Caco-2 (cell line): ENCODE measurements at regions not wholly inside any gene's neighbourhood (a gene's known extent, or its start where the extent isn't known, plus 50 kb on each side); places are given as distances from the start of the nearest gene placed in this dataset.

Experiments
- BruUV-seq: library from RNA; stranded (reverse); fragments of 400-500 nt; replicated peaks from 2 replicates; lab custom pipeline; 2021; lab: Mats Ljungman, UMichigan
- CTCF ChIA-PET: fragments of 300-600 bp; sonication (Branson Sonifier 250); formaldehyde crosslinking; loops from one replicate; lab custom pipeline; 2022; ENCODE audit warnings: antibody characterized with exemption; lab: Charles Lee
- POLR2A ChIA-PET: fragments of 300-600 bp; sonication (Branson Sonifier 250); formaldehyde crosslinking; loops from one replicate; lab custom pipeline; 2022; ENCODE audit warnings: antibody characterized with exemption; lab: Charles Lee
- DNase-seq, 2 experiments: peaks; one replicate each; pipeline versions ENCODE4 v3.0.0 to v3.0.0-alpha.2; 2020 to 2022
- H3K27me3 ChIP-seq: replicated peaks from 2 replicates; pipeline ENCODE4 v1.6.0; 2011; ENCODE audit warnings: low read length; ENCODE audit not compliant: control insufficient read depth, insufficient read depth
- H3K36me3 ChIP-seq: 2 replicates; pipeline ENCODE4 v1.5.1; 2011; ENCODE audit warnings: low read length; ENCODE audit not compliant: control insufficient read depth, insufficient read depth
- H3K4me1 ChIP-seq: fragments of 250-450 bp; sonication (Bioruptor Pico); 2 replicates; pipeline ENCODE4 v1.5.1; 2020; ENCODE audit warnings: mild to moderate bottlenecking
- H3K4me3 ChIP-seq: 2 replicates; pipeline ENCODE4 v1.5.1; 2011; ENCODE audit warnings: low read depth, mild to moderate bottlenecking, control low read depth, low read length
- H3K9me3 ChIP-seq: fragments of 250-450 bp; sonication (Bioruptor Pico); 2 replicates; pipeline ENCODE4 v1.5.1; 2020; ENCODE audit warnings: mild to moderate bottlenecking, moderate library complexity
- H3K27ac Mint-ChIP-seq: one replicate; pipeline ENCODE4 v1.8.0; 2022; ENCODE audit warnings: mixed read lengths; ENCODE audit not compliant: unreplicated experiment
- H3K27me3 Mint-ChIP-seq: one replicate; pipeline ENCODE4 v1.8.0; 2022; ENCODE audit warnings: mixed read lengths; ENCODE audit not compliant: insufficient read depth, unreplicated experiment
- H3K36me3 Mint-ChIP-seq: one replicate; pipeline ENCODE4 v1.8.0; 2022; ENCODE audit warnings: mild to moderate bottlenecking, mixed read lengths; ENCODE audit not compliant: insufficient read depth, unreplicated experiment
- H3K4me1 Mint-ChIP-seq: one replicate; pipeline ENCODE4 v1.8.0; 2022; ENCODE audit warnings: low read depth, mixed read lengths; ENCODE audit not compliant: unreplicated experiment
- H3K4me3 Mint-ChIP-seq: one replicate; pipeline ENCODE4 v1.8.0; 2022; ENCODE audit warnings: mild to moderate bottlenecking, moderate library complexity, mixed read lengths; ENCODE audit not compliant: unreplicated experiment
- H3K9me3 Mint-ChIP-seq: one replicate; pipeline ENCODE4 v1.8.0; 2022; ENCODE audit warnings: mixed read lengths; ENCODE audit not compliant: unreplicated experiment
- intact Hi-C: fragments of 100-400 bp; cut with micrococcal nuclease; formaldehyde crosslinking; loops from one replicate; pipeline ENCODE4 v1.10.0; 2022; ENCODE audit not compliant: unreplicated experiment
- TF ChIP-seq, protein P1 (sequence below), 2 experiments: fragments of 200-600 bp in 1 of 2; IDR thresholded peaks; 1 replicate in 1 of 2; 2 replicates in 1 of 2; pipeline versions ENCODE4 v1.5.1 to v1.8.0; 2011 to 2022; ENCODE audit warnings: antibody characterized with exemption in 1 of 2, control low read depth in 1 of 2, inconsistent platforms in 1 of 2, low read depth in 1 of 2, low read length in 1 of 2, mild to moderate bottlenecking in 1 of 2, moderate library complexity in 1 of 2; ENCODE audit not compliant: insufficient read depth in 1 of 2, severe bottlenecking in 1 of 2, unreplicated experiment in 1 of 2

DNA sequence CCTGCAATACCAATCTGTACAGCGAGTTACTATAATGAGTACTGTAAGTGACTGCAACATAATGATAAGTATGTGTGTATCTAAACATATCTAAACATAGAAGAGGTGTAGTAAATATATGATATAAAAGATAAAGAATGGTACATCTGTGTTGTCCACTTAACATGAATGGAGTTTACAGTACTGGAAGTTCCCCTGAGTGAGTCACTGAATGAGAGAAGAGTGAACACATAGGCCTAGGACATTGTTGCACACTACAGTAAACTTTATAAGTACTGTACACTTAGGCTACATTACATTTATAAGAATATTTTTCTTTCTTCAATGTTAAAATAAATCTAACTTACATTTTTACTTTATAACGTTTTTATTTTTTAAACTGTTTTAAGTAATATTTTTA lies 380.4 kb downstream of the MMUT start:
- POLR2A ChIA-PET = no interaction called here

GRCh38 chr6:49072885-49073620 lies 390.0 kb downstream of the MMUT start:
- ChIA-PET POLR2A (no interaction called here), CTCF (no interaction called here)
- H3K27me3 ChIP-seq = no peaks in the 10 kb centered on the region
- no TSS peak for BruUV-seq
- no peaks in the 10 kb centered on the region for H3K9me3 Mint-ChIP-seq
- H3K4me1 Mint-ChIP-seq = no peaks in the 10 kb centered on the region
- intact Hi-C loops = no loop called here
- no peaks in the 10 kb centered on the region for H3K27me3 Mint-ChIP-seq
- no peak overlapping the region for H3K4me3 ChIP-seq
- no peaks in the 10 kb centered on the region for H3K36me3 ChIP-seq
- no peak overlapping the region for H3K4me3 Mint-ChIP-seq
- no peak overlapping the region for H3K27ac Mint-ChIP-seq
- no peak for DNase-seq
- TF ChIP-seq, protein P1, sequence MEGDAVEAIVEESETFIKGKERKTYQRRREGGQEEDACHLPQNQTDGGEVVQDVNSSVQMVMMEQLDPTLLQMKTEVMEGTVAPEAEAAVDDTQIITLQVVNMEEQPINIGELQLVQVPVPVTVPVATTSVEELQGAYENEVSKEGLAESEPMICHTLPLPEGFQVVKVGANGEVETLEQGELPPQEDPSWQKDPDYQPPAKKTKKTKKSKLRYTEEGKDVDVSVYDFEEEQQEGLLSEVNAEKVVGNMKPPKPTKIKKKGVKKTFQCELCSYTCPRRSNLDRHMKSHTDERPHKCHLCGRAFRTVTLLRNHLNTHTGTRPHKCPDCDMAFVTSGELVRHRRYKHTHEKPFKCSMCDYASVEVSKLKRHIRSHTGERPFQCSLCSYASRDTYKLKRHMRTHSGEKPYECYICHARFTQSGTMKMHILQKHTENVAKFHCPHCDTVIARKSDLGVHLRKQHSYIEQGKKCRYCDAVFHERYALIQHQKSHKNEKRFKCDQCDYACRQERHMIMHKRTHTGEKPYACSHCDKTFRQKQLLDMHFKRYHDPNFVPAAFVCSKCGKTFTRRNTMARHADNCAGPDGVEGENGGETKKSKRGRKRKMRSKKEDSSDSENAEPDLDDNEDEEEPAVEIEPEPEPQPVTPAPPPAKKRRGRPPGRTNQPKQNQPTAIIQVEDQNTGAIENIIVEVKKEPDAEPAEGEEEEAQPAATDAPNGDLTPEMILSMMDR (IDR thresholded peaks at IDR 0.05; ENCODE audit: insufficient read depth in 1 of 2, low read depth in 1 of 2, low read length in 1 of 2, severe bottlenecking in 1 of 2, unreplicated experiment in 1 of 2) = no peak
- H3K36me3 Mint-ChIP-seq = no peaks in the 10 kb centered on the region
- H3K9me3 ChIP-seq = no peaks in the 10 kb centered on the region
- H3K4me1 ChIP-seq = no peaks in the 10 kb centered on the region

More for the DNA sequence above, 380.4 kb downstream of the MMUT start:
- no TSS peak for BruUV-seq
- intact Hi-C loops = no loop called here
- Mint-ChIP-seq H3K27ac (no peak overlapping the region), H3K36me3 (no peaks in the 10 kb centered on the region), H3K4me1 (no peaks in the 10 kb centered on the region), H3K9me3 (no peaks in the 10 kb centered on the region), H3K4me3 (no peak overlapping the region), H3K27me3 (no peaks in the 10 kb centered on the region)
- H3K4me1 ChIP-seq = no peaks in the 10 kb centered on the region
- no peaks in the 10 kb centered on the region for H3K9me3 ChIP-seq
- DNase-seq = no peak
- H3K36me3 ChIP-seq = no peaks in the 10 kb centered on the region
- no peak overlapping the region for H3K4me3 ChIP-seq
- no peaks in the 10 kb centered on the region for H3K27me3 ChIP-seq
- TF ChIP-seq, protein P1 (IDR thresholded peaks at IDR 0.05; ENCODE audit: insufficient read depth in 1 of 2, low read depth in 1 of 2, low read length in 1 of 2, severe bottlenecking in 1 of 2, unreplicated experiment in 1 of 2) = no peak
- CTCF ChIA-PET = no interaction called here

DNA sequence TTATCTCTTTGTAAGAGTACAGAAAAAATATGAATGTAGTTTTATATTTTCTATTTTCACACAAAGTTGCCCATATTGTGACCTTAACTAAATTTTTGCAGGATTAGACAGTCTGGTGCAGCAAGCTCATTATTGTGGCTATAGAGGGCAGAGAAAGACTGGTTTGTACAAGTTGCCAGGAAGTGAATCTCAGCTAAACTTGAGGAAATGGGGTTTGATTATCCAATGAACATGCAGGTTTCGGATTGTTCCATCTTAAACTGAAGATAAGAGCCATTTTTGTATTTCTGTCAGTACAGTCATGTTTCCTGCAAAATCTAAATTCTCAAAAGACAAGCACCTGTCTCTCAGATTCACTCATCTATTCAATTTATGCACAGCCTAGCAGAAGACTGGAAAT lies 390.9 kb downstream of the MMUT start:
- no peaks in the 10 kb centered on the region for H3K27me3 ChIP-seq
- no TSS peak for BruUV-seq
- no peak overlapping the region for H3K4me3 ChIP-seq
- no peaks in the 10 kb centered on the region for H3K36me3 ChIP-seq
- intact Hi-C loops = no loop called here
- H3K27me3 Mint-ChIP-seq = no peaks in the 10 kb centered on the region
- H3K9me3 ChIP-seq = no peaks in the 10 kb centered on the region
- no peaks in the 10 kb centered on the region for H3K4me1 ChIP-seq
- H3K9me3 Mint-ChIP-seq = no peaks in the 10 kb centered on the region
- H3K36me3 Mint-ChIP-seq = no peaks in the 10 kb centered on the region
- POLR2A ChIA-PET = no interaction called here
- CTCF ChIA-PET = no interaction called here
- TF ChIP-seq, protein P1 (IDR thresholded peaks at IDR 0.05; ENCODE audit: insufficient read depth in 1 of 2, low read depth in 1 of 2, low read length in 1 of 2, severe bottlenecking in 1 of 2, unreplicated experiment in 1 of 2) = no peak
- no peaks in the 10 kb centered on the region for H3K4me1 Mint-ChIP-seq
- no peak overlapping the region for H3K4me3 Mint-ChIP-seq
- no peak overlapping the region for H3K27ac Mint-ChIP-seq
- no peak for DNase-seq
